NCI-H524 treated with DMSO at 0.1 percent for 48 hours (cell line): ENCODE measurements at regions not wholly inside any gene's neighbourhood (a gene's known extent, or its start where the extent isn't known, plus 50 kb on each side); places are given as distances from the start of the nearest gene placed in this dataset.
"Not testable (repeated sequence)": the region's sequence is repeated elsewhere in the genome, so short reads cannot be mapped to it uniquely, and the experiment has no call there.

Source experiments
- DNase-seq: peaks from one replicate; lab custom pipeline; 2025; lab: John Stamatoyannopoulos, UW

DNA sequence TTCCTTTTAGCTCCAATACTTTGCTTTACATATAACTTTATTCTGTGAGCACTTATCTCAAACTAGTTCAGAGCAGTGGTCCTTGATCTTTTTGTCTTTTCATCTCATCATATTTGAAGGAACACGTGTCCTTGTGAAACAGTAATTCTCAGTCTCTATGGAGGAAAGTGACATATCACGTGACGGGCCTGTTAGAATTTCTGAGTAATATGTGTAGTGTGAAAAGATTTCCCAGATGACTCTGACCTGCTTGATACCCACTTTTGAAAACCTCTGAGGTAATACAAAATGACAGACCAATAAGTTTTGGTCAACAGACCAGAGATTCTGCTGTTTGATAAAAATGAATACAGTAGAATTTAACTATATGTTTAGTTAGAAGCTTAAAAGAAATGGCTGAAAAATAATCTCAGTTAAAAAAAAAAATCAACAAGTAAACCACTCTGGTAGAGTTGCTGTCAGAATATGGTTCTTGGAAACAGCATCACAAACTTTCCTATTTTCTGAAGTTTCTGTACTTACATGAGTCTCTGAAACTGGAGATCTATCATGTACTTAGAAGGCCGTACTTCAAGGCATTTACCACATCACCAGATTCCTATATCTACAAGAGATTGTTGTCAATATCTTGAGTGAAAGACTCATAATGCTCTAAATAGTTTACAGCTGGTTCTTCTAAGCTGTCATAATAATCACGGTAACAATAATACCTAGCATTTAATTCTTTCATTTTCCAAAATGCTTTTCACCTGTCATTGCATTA, 590.2 kb upstream of the TBL1XR1 start:
- no peak for DNase-seq

DNA sequence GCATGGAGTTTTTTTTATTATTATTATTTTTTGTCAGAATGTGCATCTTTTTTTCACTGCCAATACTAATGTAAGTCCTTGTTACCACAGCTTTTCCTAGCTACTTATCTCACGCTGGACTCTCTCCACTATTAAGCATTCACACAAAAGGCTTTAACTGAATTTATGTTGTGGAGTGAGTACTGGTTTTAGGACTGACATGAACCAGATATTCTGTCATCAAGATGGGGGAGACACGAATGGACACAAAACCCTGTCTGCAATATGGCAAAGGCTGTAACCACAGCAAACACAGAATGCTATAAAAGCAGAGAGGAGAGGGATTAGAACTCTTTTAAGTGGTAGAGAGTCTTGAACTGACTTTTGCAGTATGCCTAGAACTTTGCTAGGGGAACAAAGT, 592.2 kb upstream of the TBL1XR1 start:
- no peak for DNase-seq

DNA sequence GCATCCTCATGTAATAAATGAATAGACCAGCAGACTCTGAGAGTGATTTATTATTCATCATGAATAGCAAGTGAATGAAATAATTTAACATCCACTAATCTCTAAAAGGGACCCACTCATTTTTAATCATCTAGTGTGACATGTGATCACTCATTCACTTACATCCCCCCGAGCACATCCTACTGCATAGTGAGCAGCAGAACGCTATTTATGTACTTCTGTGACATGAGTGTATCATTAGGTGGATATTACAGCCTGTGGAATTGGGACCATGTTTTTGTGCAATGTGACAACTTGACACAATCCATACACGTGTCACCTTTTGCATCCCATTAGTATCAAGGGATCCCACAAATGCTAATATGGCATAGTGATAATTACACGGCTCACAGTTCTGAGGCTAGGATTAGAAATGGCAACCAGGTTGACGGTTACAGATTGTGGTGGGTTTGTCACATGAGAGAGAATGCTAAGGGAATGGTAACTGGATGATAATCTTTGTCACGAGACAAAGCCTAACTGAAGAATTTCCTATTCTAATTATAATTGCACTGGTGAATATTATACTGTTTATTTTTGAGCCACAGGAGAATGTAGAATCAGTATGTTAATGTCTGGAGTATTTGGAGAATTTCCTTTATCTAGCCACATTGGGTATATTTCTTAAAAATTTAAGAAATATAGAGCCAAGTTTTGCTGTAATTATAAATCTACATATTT, 595.2 kb upstream of the TBL1XR1 start:
- DNase-seq = no peak

DNA sequence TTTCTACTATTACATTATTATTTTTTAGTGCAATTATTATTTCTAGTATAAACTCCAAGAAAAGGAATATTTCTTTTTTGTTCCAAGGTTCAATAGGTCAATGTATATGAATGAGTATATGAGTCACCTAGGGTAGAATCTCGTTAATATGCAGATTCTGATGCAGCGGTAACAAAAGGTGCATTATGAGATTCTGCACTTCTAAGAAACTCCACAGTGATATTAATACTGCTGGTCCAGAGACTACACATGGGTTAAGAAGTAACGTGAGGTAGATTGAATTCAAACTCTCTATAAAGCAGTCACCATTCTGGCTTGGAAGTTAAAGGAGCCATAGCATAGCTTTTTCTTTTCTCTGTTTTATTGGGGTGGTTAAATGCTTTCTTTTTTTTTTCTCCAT, 596.2 kb upstream of the TBL1XR1 start:
- DNase-seq = no peak

DNA sequence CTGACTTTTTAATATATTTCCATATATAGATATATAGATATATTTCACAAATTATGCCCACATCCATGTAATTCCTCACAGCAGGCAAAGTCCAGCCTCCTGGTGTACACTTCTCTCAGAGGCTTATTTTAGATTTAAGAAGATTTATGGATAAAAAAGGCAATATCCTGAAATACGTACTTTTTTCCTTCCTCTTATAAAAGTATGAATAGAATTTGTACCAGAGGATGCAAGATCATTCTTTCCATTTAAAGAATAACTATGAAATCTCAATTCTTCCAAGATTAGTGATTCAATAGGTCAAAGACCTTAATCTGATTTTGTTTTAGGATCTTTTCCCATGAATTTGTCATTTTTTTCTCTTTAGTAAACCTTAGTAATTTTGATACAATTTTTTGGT, 597.9 kb upstream of the TBL1XR1 start:
- DNase-seq = no peak

DNA sequence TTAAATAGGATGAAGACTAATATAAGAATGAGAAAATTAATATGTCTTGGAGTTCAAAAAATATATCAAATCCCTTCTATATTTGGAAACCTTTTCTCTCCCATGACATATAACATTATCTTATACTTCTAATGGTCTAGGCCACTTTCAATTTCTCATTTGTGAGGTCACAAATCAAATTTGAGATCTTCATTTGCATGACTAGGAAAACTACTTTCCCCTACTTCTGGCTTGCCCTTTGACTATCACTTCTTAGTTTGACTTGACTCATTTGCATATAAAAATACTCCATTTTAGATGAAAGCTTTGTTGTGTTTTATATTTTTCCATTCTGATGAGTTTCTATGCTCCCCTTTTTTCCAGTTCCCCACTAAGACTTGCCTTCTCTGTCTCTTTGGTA, 598.6 kb upstream of the TBL1XR1 start:
- no peak for DNase-seq

DNA sequence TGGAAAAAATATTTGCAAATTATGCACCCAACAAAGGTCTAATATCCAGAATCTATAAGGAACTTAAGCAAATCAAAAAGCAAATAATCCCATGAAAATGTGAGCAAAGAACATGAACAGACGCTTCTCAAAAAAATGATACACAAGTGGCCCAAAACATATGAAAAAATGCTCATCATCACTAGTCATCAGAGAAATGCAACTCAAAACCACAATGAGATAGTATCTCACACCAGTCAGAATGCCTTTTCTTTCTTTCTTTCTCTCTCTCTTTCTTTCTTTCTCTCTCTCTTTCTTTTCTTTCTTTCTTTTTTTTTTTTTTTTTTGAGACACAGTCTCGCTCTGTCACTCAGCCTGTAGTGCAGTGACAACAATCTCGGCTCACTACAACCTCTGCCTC, 602.9 kb upstream of the TBL1XR1 start:
- DNase-seq = not testable (repeated sequence)

DNA sequence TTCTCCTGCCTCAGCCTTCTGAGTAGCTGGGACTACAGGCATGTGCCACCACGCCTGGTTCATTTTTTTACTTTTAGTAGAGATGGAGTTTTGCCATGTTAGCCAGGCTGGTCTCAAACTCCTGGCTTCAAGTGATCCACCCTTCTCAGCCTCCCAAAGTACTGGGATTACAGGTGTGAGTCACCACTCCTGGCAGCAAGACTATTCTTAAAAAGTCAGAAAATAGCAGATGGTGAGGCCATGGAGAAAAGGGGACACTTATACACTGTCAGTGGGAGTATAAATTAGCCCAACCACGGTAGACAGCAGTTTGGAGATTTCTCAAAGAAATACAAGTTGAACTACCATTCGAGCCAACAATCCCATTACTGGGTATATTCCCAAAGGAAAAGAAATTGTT, 603.3 kb upstream of the TBL1XR1 start:
- DNase-seq = no peak

DNA sequence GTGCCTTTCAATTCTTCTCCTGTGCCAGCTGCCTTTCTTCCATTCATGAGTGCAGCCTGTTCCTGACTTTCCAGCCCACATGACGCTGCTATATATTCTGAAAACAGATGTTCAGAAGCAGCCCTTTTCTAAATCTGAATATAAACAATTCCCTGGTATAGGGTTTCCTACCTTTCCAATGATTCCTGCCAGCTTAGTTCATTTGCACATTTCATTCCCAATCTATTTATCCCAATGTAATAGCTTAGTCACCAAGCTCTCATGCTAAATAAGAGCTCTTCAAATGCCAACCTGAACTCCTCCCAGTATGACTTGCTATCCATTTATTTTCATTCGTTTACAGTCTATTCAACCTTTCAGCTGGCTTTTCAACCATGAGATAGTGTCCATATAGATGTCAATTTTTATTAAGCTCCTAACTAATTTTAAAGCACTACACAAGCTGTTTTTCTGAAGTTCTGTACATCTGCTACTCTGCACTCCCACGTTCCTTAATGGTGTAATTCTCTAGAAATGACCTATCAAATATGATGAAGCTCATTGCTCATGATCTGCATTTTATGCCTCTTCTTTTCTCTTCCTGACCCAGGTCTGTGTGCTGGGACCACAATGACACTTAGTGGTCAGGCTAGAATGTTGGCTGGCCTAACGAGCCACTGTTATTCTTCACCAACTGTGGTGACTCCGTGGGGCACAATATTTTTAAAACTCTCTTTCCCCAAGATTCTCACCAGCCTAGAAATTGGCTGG, 605.0 kb upstream of the TBL1XR1 start:
- peak; percentile 65 for DNase-seq

DNA sequence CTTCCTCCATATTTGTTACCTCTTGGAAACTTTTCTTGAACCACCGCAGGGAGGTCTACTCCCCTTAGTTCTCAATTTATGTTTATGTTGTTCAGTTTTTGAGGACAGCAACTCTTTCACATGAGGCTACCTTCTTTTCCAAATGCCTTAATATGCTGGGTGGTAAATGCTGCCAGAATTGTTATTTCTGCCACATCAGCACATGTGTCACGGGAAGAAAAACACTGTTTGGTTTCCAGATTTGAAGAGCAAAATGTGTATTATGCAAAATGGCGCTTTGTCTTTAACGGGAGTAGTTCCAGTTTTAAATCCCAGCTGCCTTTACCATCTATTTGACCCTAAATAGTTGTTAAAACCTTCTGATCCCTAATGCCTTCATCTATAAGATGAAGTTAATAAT, 606.2 kb upstream of the TBL1XR1 start:
- no peak for DNase-seq

DNA sequence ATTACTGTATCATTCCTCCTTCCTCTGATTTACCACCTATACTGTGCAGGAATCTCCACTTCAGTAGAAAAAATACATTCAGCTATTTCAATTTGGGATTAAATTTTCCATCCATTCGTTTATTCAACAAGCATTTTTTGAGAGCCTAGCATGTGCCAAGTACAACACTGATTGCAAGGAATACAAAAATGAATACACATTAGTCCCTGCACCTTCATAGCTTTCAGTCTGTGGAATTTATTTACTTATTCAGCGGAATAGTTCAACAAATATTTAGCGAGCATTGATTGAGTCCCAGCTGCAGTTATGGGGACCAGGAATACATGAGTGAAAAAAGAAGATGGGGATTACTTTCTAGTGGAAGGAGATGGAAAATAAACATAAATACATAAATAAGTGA, 606.8 kb upstream of the TBL1XR1 start:
- no peak for DNase-seq

DNA sequence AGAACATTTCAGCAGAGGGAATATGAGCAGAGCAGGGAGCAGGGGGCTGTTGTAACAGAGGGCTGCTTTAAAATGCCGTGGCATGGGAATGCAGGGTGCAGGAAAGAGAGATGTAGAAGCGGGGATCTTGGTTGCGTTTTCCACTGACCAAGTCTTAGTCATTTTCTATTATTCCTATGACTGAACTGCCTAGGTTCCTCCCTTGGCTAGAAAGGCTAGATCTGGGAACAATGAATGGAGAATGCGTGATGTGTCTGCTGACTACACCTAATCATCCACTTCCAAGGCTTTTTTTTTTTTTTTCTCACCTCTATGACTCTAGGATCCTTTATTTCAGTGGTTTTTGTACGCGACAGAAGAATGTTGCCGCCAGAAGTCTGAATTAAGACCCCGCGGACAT, 607.4 kb upstream of the TBL1XR1 start:
- DNase-seq = no peak

DNA sequence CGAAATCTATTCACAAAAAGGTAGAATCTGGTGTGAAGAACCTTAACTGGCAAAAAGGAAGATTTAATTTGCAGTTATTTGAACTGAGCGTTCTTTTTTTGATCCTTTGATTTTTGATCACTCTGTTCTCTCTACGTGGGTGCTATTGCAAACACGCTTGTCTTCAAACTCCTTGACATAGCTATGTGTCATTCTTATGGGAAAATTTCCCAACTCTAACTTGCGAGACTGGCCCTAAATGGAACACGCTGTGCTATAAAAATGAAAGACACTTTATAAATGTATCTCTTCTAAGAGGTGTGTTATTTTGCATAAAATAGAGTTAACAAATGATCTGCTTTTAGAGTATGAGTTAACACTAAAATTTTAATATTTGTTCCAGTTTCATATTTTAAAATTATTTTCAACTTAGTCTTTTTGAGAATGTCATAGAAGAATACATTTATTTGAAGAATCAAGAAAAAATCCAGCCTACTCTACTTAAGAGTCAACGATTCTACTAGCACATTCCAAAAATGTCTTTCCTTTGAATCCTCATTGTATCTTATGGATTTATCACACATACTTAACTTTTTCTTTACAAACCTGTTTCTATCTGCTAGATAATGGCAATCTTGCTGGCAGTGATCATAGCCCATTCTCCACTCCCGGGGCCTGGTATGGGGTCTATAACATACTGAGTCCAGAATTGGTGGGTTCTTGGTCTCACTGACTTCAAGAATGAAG, 610.0 kb upstream of the TBL1XR1 start:
- no peak for DNase-seq

DNA sequence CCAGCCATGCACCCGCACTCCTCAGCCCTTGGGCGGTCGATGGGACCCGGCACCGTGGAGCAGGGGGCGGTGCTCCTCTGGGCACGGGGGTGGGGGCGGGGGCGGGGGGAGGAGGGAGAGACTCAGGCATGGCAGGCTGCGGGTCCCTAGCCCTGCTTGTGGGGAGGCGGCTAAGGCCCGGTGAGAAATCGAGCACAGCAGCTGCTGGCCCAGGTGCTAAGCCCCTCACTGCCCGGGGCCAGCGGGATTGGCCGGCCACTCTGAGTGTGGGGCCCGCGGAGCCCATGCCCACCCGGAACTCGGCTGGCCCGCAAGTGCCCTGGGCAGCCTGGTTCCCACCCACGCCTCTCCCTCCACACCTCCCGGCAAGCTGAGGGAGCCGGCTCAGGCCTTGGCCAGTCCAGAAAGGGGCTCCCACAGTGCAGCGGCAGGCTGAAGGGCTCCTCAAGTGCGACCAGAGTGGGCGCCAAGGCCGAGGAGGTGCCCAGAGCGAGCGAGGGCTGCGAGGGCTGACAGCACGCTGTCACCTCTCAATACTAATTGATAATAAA, 611.7 kb upstream of the TBL1XR1 start:
- not testable (repeated sequence) for DNase-seq

DNA sequence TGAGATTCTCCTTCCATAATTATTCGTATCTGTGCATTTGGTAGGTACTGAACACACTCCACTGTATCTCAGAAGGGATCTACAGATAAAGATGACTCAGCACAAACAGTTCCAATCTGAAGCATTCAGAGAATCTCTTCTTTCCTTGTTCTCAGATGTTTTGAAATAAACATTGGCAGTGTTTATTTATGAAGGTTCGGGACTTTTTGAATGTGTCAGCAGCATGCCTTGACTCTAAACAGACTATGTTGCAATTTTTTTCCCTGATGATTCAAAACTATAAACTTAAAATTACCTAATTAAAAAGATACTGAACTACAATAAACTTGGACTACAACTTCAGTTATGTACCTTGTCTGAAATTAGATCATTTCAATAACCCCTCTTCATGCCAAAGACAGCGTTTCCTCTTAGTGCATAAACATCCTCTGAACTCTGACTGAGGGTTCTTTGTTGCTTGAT, 612.9 kb upstream of the TBL1XR1 start:
- no peak for DNase-seq

DNA sequence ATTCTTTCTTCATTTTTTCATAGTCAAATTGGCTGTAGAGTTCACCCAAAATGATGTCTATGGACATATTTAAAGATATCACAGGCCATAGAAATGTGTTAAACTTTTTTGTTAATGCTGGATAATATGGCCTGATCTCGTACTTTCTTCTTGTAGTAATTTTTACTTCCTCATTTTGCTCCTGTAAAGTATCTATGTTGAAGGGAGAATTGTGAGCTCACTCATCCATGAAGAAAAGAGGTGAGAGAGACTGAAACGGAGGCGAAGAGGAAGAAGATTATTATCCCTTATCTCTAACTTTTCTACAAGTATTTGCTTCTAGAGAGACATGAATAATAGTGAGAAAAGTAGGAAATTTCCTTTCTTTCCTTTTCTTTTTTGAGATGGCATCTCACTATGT, 613.8 kb upstream of the TBL1XR1 start:
- DNase-seq = no peak

DNA sequence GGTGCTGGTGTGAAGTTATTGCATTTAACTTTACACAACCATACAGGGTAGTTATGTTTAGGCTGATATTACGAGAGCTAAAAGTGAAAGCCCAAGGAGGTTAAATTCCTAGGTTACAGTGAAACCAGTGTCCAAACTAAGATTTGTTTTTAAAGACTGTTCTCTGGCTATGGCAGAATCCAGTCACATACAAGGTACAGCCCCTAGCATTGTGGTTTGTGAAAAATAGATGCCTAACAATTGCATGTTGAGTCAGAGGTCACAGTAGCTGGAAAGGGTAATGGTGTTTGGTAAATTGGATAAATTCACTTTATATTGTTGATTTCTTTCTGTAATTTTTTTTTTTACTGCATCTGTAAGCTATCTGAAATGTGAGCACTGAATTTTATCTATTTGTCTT, 614.6 kb upstream of the TBL1XR1 start:
- no peak for DNase-seq

DNA sequence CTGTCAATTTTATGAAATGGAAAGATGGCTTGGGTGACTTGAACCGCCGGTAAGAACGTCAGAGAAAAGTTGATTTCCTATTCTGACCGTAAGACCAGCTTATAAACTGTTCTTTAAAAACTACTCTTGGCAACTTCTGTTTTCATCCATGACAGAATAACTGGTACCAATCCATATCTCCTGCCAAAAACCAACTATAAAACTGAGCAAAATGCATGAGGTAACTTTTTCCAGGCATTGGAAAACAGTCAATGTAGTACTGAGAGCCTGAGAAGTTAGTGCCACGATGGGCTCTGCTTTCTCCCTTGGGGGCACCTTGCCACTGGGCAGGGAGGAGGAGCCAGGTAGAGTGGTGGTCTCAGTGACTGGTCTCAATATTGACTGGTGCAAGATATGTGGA, 615.2 kb upstream of the TBL1XR1 start:
- DNase-seq = no peak

DNA sequence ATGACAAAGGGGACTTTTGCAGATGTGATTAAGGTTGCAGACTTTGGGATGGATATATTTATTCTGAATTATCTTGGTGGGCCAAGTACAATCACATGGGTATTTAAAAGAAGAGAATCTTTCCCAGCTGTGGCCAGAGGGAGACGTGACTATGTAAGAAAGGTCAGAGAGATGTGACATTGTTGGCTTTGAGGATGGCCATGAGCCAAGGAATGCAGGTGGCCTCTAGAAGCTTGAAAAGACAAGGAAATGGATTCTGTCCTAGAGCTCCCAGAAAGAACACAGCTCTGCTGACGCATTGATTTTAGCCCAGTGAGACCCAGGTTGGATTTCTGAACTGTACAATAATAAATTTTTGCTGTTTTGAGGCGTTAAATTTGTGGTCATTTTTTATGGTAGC, 616.0 kb upstream of the TBL1XR1 start:
- no peak for DNase-seq

DNA sequence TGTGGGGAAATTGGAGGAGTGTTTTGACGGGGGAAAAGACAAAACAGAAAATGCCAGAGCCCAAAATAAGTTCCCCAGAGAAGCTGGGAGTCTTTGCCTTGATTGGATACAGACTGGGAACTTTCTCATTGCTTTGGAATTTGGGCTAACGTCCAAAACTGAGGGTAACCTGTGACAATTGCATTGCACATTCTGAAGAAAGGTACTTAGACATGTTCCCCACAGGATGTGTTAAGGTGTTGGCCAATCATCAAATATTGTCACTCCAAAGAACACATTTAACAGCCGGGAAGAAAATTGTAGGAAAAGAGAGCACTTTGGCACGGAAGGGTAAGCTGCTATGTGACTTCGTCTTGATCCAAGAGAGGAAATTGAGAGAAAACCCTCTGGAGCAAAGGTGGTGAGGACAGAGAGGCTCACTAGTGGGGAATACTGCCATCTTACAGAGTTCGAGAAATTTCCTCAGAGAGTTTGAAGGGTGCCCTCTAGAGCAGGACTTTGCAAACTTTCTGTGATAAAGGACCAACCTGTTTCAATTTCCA, 619.5 kb upstream of the TBL1XR1 start:
- DNase-seq = no peak

DNA sequence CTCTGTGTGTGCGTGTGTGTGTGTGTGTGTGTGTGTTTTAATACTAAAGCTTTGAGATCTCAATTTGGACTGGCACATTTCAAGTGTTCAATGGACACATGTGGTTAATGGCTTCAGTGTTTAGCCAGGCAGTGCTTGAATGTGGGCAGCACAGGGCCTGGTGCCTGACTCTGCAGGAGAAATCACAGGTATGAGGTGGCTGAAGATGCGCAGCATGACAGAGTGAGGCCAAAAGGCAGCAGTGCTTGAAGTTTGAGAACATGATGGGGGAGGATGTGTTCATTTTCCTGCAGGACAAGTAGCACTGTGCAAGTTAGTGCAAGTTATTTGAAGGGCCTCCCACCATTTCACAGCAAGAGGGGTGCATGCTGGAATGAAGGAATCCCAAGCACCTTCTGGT, 620.5 kb upstream of the TBL1XR1 start:
- no peak for DNase-seq
